SK-N-SH treated with all-trans-retinoic acid at 6 μM for 48 hours (cell line): ENCODE measurements at regions not wholly inside any gene's neighbourhood (a gene's known extent, or its start where the extent isn't known, plus 50 kb on each side); places are given as distances from the start of the nearest gene placed in this dataset.

ENCODE experiments used
- ATAC-seq: fragments of 200-7000 bp; cut with Tn5 transposase; 3 replicates; pipeline ENCODE4 v1.9.1; 2020; ENCODE audit warnings: mild to moderate bottlenecking, moderate library complexity
- ARNTL ChIP-seq: fragments of 450-650 bp; formaldehyde crosslinking; IDR thresholded peaks from 2 replicates; pipeline ENCODE4 v1.5.0; 2020; ENCODE audit warnings: low read depth, mild to moderate bottlenecking, moderate library complexity, borderline replicate concordance
- BACH2 ChIP-seq: fragments of 250-450 bp; sonication (Bioruptor Pico); IDR thresholded peaks from 2 replicates; pipeline ENCODE4 v1.9.0; 2021; ENCODE audit warnings: mild to moderate bottlenecking, borderline replicate concordance
- CREB5 ChIP-seq: fragments of 250-450 bp; sonication (Bioruptor Pico); IDR thresholded peaks from 2 replicates; pipeline ENCODE4 v1.5.1; 2020; ENCODE audit warnings: low read depth, mild to moderate bottlenecking, moderate library complexity
- CSDC2 ChIP-seq: fragments of 250-450 bp; sonication (Bioruptor Pico); IDR thresholded peaks from 2 replicates; pipeline ENCODE4 v1.5.0; 2020; ENCODE audit warnings: mild to moderate bottlenecking, moderate library complexity
- CSRNP3 ChIP-seq: fragments of 250-450 bp; sonication (Bioruptor Pico); IDR thresholded peaks from 2 replicates; pipeline ENCODE4 v1.5.1; 2021; ENCODE audit warnings: mild to moderate bottlenecking, moderate library complexity
- GLIS3 ChIP-seq: fragments of 250-450 bp; sonication (Bioruptor Pico); IDR thresholded peaks from 2 replicates; pipeline ENCODE4 v1.5.0; 2020; ENCODE audit warnings: mild to moderate bottlenecking, moderate library complexity
- ISL1 ChIP-seq: fragments of 250-450 bp; sonication (Bioruptor Pico); IDR thresholded peaks from 2 replicates; pipeline ENCODE4 v2.1.2; 2022; ENCODE audit warnings: mild to moderate bottlenecking, moderate library complexity
- OSR1 ChIP-seq: fragments of 250-450 bp; sonication (Bioruptor Pico); IDR thresholded peaks from 2 replicates; pipeline ENCODE4 v1.8.0; 2022; ENCODE audit warnings: moderate library complexity, mild to moderate bottlenecking, inconsistent platforms
- PATZ1 ChIP-seq: fragments of 250-450 bp; sonication (Bioruptor Pico); IDR thresholded peaks from 2 replicates; pipeline ENCODE4 v1.8.0; 2020; ENCODE audit warnings: mild to moderate bottlenecking, moderate library complexity, borderline replicate concordance
- POU6F1 ChIP-seq: fragments of 250-450 bp; sonication (Bioruptor Pico); IDR thresholded peaks from 2 replicates; pipeline ENCODE4 v1.8.0; 2021; ENCODE audit warnings: low read depth, mild to moderate bottlenecking, moderate library complexity, borderline replicate concordance
- RARB ChIP-seq: fragments of 250-450 bp; sonication (Bioruptor Pico); IDR thresholded peaks from 2 replicates; pipeline ENCODE4 v1.8.0; 2021; ENCODE audit warnings: mild to moderate bottlenecking, moderate library complexity
- SNAI2 ChIP-seq: fragments of 250-450 bp; sonication (Bioruptor Pico); IDR thresholded peaks from 2 replicates; pipeline ENCODE4 v1.5.0; 2020; ENCODE audit warnings: mild to moderate bottlenecking, moderate library complexity
- TCF4 ChIP-seq: fragments of 250-450 bp; sonication (Bioruptor Pico); IDR thresholded peaks from 2 replicates; pipeline ENCODE4 v1.8.0; 2021; ENCODE audit warnings: mild to moderate bottlenecking, moderate library complexity, borderline replicate concordance
- TSHZ2 ChIP-seq: fragments of 250-450 bp; sonication (Bioruptor Pico); IDR thresholded peaks from 2 replicates; pipeline ENCODE4 v1.5.0; 2020; ENCODE audit warnings: mild to moderate bottlenecking, moderate library complexity
- ZC3H10 ChIP-seq: fragments of 250-450 bp; sonication (Bioruptor Pico); IDR thresholded peaks from 2 replicates; pipeline ENCODE4 v1.5.1; 2021; ENCODE audit warnings: mild to moderate bottlenecking, moderate library complexity
- ZFP3 ChIP-seq: fragments of 250-450 bp; sonication (Bioruptor Pico); IDR thresholded peaks from 2 replicates; pipeline ENCODE4 v1.5.0; 2020; ENCODE audit warnings: mild to moderate bottlenecking, moderate library complexity
- ZFP30 ChIP-seq: fragments of 450-650 bp; formaldehyde crosslinking; IDR thresholded peaks from 2 replicates; pipeline ENCODE4 v1.5.0; 2022; ENCODE audit warnings: mild to moderate bottlenecking, moderate library complexity
- ZNF565 ChIP-seq: fragments of 450-650 bp; formaldehyde crosslinking; conservative IDR thresholded peaks from 2 replicates; pipeline ENCODE4 v1.5.0; 2020; ENCODE audit warnings: low read depth, mild to moderate bottlenecking, moderate library complexity
- ZNF70 ChIP-seq: fragments of 450-650 bp; formaldehyde crosslinking; IDR thresholded peaks from 2 replicates; pipeline ENCODE4 v1.5.0; 2020; ENCODE audit warnings: mild to moderate bottlenecking, moderate library complexity
- ZNF8 ChIP-seq: fragments of 450-650 bp; formaldehyde crosslinking; IDR thresholded peaks from 2 replicates; pipeline ENCODE4 v1.5.0; 2020; ENCODE audit warnings: mild to moderate bottlenecking, moderate library complexity

- TF ChIP-seq POU6F1 (CRISPR knock-in tag): no peak
- no peak for TF ChIP-seq ZC3H10 (CRISPR knock-in tag)
- no peak for TF ChIP-seq ZNF8 (CRISPR knock-in tag)
- no peak for TF ChIP-seq GLIS3
- no peak for TF ChIP-seq CREB5 (CRISPR knock-in tag)
- TF ChIP-seq PATZ1 (CRISPR knock-in tag): no peak
- no peak for TF ChIP-seq OSR1
- TF ChIP-seq BACH2 (CRISPR knock-in tag): no peak
- TF ChIP-seq RARB (CRISPR knock-in tag): no peak
- TF ChIP-seq ZFP30: no peak
- TF ChIP-seq ZNF70 (CRISPR knock-in tag): no peak
- TF ChIP-seq SNAI2 (CRISPR knock-in tag): no peak
- TF ChIP-seq ZFP3 (CRISPR knock-in tag): no peak
- peak; percentile 69 for ATAC-seq
Observed at GRCh38 chr11:130782361-130783222, 133.7 kb downstream of the SNX19 start.

- TF ChIP-seq ZFP30: no peak
- TF ChIP-seq ZNF70 (CRISPR knock-in tag): no peak
- no peak for TF ChIP-seq CSDC2 (CRISPR knock-in tag)
- no peak for TF ChIP-seq CSRNP3
- no peak for TF ChIP-seq ZNF8 (CRISPR knock-in tag)
- no peak for TF ChIP-seq ISL1 (CRISPR knock-in tag)
- TF ChIP-seq TCF4 (CRISPR knock-in tag): no peak
- TF ChIP-seq ARNTL (CRISPR knock-in tag): no peak
- TF ChIP-seq TSHZ2 (CRISPR knock-in tag): no peak
- no peak for TF ChIP-seq SNAI2 (CRISPR knock-in tag)
- no peak for ATAC-seq
Observed at GRCh38 chr11:130783323-130783722, 133.0 kb downstream of the SNX19 start.

- no peak for ATAC-seq
- TF ChIP-seq ZNF565 (no peak), ZC3H10 (CRISPR knock-in tag) (no peak), POU6F1 (CRISPR knock-in tag) (no peak), BACH2 (CRISPR knock-in tag) (no peak), TSHZ2 (CRISPR knock-in tag) (no peak), TCF4 (CRISPR knock-in tag) (no peak), GLIS3 (no peak), ZNF8 (CRISPR knock-in tag) (no peak)
Observed at GRCh38 chr11:130785380-130786116, 130.7 kb downstream of the SNX19 start.
